ENCODE measurements at regions not wholly inside any gene's neighbourhood (a gene's known extent, or its start where the extent isn't known, plus 50 kb on each side); places are given as distances from the start of the nearest gene placed in this dataset.

DNA sequence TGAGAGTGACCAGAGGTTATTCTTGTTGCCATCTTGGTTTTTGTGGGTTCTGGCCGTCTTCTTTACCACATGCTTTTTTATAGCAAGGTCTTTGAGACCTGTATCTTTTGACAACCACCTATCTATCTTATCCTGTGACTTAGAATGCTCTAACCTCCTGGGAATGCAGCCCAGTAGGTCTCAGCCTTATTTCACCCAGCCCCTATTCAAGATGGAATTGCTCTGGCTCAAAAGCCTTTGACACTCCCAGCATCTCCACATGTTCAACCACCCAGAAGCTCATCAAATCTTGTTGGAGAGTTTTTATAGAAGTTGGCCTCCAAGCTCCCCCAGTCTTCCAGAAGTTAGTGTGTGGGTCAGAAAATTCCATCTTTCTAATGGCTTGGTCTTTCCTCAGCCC is 464.3 kb upstream of the NRP1 start:
- POLR2A ChIA-PET: no interaction called here
- Mint-ChIP-seq H3K9me3 (peaks cover 2% of the 10 kb centered on the region), H3K36me3 (no peaks in the 10 kb centered on the region)

GRCh38 chr10:33796680-33797079 is 462.2 kb upstream of the NRP1 start:
- no peaks in the 10 kb centered on the region for H3K36me3 Mint-ChIP-seq
- H3K4me1 Mint-ChIP-seq: peaks cover 9% of the 10 kb centered on the region
- no peak overlapping the region for H3K4me3 Mint-ChIP-seq
- ATAC-seq (ENCODE audit: low read depth): no peak
- no peaks in the 10 kb centered on the region for H3K9me3 Mint-ChIP-seq
- DNase-seq: no peak
- H3K27me3 Mint-ChIP-seq: peaks cover 1% of the 10 kb centered on the region
- no peak overlapping the region for H3K27ac Mint-ChIP-seq
- POLR2A ChIA-PET: no interaction called here

More for the DNA sequence above, 464.3 kb upstream of the NRP1 start:
- ATAC-seq (ENCODE audit: low read depth) (no peak), DNase-seq (no peak)
- peaks cover 9% of the 10 kb centered on the region for H3K4me1 Mint-ChIP-seq
- H3K4me3 Mint-ChIP-seq: no peak overlapping the region
- no peak overlapping the region for H3K27ac Mint-ChIP-seq
- peaks cover 1% of the 10 kb centered on the region for H3K27me3 Mint-ChIP-seq

DNA sequence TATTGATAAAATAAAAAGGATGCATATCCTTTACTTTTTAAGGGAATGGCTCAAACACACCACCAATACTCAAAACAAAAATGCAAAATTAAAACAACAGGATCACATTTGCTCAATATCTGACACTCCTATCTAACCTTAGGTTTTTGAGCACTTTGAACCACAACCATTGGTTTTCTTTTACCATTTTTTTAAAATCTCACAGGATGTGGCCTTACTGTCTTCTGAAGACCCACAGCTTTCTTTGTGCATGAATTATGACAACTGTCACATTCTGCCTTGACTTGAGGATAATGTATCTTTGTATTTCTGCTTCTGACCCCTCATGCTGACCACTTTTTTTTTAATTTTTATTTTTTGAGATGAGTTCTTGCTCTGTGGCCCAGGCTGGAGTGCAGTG is 461.1 kb upstream of the NRP1 start:
- H3K36me3 Mint-ChIP-seq: no peaks in the 10 kb centered on the region
- H3K27me3 Mint-ChIP-seq: peaks cover 1% of the 10 kb centered on the region
- no peaks in the 10 kb centered on the region for H3K9me3 Mint-ChIP-seq
- DNase-seq: no peak
- H3K27ac Mint-ChIP-seq: no peak overlapping the region
- no peak overlapping the region for H3K4me3 Mint-ChIP-seq
- H3K4me1 Mint-ChIP-seq: peaks cover 9% of the 10 kb centered on the region
- POLR2A ChIA-PET: no interaction called here
- peak; percentile 42 for ATAC-seq (ENCODE audit: low read depth)

DNA sequence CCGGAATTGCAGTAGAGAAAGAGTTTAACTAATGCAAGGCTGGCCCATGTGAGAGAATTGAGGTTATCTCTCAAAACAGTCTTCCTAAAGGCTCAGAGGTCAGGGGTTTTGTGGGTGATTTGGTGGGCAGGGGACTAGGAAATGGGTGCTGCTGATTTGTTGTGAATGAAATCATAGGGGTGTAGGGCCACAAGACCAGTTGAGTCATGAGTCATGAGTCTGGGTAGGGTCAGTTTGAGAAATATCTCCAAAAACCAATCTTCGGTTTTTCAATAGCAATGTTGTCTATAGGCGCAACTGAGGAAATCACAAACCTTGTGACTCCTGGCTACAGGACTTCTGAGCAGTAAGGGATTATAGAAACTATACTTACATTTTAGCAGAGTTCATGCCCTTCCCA is 460.0 kb upstream of the NRP1 start:
- Mint-ChIP-seq H3K4me1 (peaks cover 9% of the 10 kb centered on the region), H3K27me3 (peaks cover 1% of the 10 kb centered on the region), H3K27ac (no peak overlapping the region), H3K9me3 (no peaks in the 10 kb centered on the region), H3K4me3 (no peak overlapping the region), H3K36me3 (no peaks in the 10 kb centered on the region)
- ATAC-seq (ENCODE audit: low read depth) (no peak), DNase-seq (no peak)
- POLR2A ChIA-PET: no interaction called here

GRCh38 chr10:33793793-33794192 is 459.3 kb upstream of the NRP1 start:
- Mint-ChIP-seq H3K4me1 (peaks cover 9% of the 10 kb centered on the region), H3K36me3 (no peaks in the 10 kb centered on the region), H3K4me3 (no peak overlapping the region), H3K27me3 (peaks cover 1% of the 10 kb centered on the region), H3K9me3 (no peaks in the 10 kb centered on the region), H3K27ac (no peak overlapping the region)
- no peak for DNase-seq
- POLR2A ChIA-PET: no interaction called here
- ATAC-seq (ENCODE audit: low read depth): no peak

DNA sequence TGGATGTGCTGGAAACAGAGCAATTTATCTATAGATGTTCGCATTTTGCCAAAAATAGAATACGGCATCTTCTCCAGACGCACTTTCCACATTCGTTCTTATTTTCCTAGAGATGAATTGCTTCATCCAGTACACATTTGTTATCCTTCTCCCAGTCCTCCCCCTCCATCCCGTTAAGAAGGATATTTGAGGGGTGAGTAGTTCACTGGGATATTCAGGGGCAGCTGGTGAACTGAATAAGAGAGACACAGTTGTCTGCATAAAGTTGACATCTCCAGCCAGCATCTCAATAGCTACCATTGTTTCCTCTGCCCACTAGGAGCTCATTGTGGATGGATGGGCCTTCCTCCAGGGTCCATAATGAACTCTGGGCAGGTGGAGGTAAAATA is 456.8 kb upstream of the NRP1 start:
- POLR2A ChIA-PET: no interaction called here
- no peak overlapping the region for H3K4me3 Mint-ChIP-seq
- H3K4me1 Mint-ChIP-seq: peaks cover 9% of the 10 kb centered on the region
- ATAC-seq (ENCODE audit: low read depth) (no peak), DNase-seq (no peak)
- no peaks in the 10 kb centered on the region for H3K9me3 Mint-ChIP-seq
- H3K27ac Mint-ChIP-seq: no peak overlapping the region
- no peaks in the 10 kb centered on the region for H3K36me3 Mint-ChIP-seq
- no peaks in the 10 kb centered on the region for H3K27me3 Mint-ChIP-seq

DNA sequence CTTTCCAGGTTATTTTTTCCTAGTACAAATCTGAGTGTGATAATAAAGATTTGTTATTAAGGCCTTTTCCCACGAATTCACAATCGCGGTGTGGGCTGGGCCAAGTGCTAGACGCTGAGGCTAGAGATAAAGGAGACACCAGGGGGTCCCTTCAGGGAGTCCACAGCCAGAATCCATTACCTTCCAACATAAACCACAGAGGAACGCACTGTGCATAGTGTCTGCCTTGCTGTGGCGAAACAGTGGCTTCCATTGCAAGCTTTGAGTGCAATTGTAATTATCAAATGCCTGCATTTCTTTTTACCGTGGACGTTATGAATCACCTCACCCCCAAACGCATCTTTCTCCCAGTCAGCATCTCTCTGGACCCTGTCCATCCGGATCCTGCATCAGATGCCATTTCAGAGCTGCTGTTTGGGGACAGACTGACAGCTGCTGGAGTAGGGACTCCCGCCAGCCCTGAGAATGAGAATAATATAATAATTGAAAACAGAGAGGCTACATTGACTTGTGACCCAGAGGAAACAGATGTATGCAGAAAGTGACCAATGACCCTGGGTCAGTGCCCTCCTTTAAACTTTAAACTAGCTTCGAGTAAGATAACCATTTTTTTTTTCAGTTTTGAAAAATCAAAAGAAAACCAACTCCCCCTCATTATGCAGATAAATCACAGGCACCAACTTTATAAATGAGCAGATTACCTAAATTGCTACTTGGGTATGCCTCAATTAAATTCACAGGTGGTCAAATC is 456.2 kb upstream of the NRP1 start:
- ATAC-seq (ENCODE audit: low read depth) (no peak), DNase-seq (no peak)
- Mint-ChIP-seq H3K27me3 (no peaks in the 10 kb centered on the region), H3K4me1 (peaks cover 9% of the 10 kb centered on the region), H3K27ac (no peak overlapping the region), H3K9me3 (no peaks in the 10 kb centered on the region), H3K4me3 (no peak overlapping the region), H3K36me3 (no peaks in the 10 kb centered on the region)
- POLR2A ChIA-PET: no interaction called here

GRCh38 chr10:33783557-33783956 is 449.1 kb upstream of the NRP1 start:
- Mint-ChIP-seq H3K27ac (no peak overlapping the region), H3K4me3 (no peak overlapping the region), H3K27me3 (no peaks in the 10 kb centered on the region), H3K4me1 (no peaks in the 10 kb centered on the region), H3K36me3 (no peaks in the 10 kb centered on the region), H3K9me3 (no peaks in the 10 kb centered on the region)
- DNase-seq (no peak), ATAC-seq (ENCODE audit: low read depth) (no peak)
- POLR2A ChIA-PET: no interaction called here

DNA sequence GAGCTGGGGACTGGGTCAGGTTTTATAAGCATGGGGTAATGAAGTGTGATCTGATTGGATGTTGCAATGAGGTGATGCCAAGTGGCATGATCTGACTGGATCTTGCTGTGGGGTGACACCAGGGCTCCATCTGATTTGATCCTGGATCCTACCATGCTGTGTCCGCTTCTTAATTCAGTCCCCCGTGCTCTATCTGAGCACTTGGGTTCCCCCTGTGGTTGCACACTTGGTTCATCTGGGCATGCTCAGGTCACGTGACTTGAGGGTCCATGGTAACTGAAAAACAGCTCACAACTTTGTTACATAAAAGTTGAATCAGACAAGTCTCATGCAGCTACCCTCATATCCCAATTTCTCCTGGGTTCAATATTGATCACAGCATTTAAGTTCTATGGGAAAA is 448.6 kb upstream of the NRP1 start:
- no peak for ATAC-seq (ENCODE audit: low read depth)
- no peaks in the 10 kb centered on the region for H3K4me1 Mint-ChIP-seq
- no peak overlapping the region for H3K4me3 Mint-ChIP-seq
- H3K27ac Mint-ChIP-seq: no peak overlapping the region
- no peaks in the 10 kb centered on the region for H3K27me3 Mint-ChIP-seq
- DNase-seq: no peak
- POLR2A ChIA-PET: no interaction called here
- H3K36me3 Mint-ChIP-seq: no peaks in the 10 kb centered on the region
- H3K9me3 Mint-ChIP-seq: no peaks in the 10 kb centered on the region

- ATAC-seq (ENCODE audit: low read depth) (no peak), DNase-seq (no peak)
Measured at GRCh38 chr10:33781606-33782395, 447.3 kb upstream of the NRP1 start.

DNA sequence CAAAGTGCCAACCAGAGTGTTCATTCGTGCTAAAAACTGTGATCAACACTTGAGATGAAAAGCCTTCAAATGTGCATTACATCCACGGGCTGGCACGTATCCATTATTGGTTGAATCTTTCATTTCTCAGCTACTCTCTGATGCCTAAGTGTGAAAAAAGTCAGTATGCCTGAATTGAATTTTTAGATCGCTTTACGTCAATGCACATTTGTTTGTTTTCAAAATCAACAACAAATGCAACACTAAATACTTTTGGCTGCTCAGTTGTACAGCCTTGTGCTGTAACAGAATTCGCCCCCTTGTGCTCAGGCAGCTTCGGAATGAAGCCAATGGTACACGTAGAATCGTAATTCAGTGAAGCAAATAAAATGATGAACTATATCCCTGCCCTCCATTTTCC is 446.5 kb upstream of the NRP1 start:
- ATAC-seq (ENCODE audit: low read depth): no peak

More at GRCh38 chr10:33781606-33782395, 447.3 kb upstream of the NRP1 start:
- Mint-ChIP-seq H3K27ac (no peak overlapping the region), H3K9me3 (no peaks in the 10 kb centered on the region), H3K36me3 (no peaks in the 10 kb centered on the region), H3K4me1 (no peaks in the 10 kb centered on the region), H3K4me3 (no peak overlapping the region), H3K27me3 (no peaks in the 10 kb centered on the region)
- POLR2A ChIA-PET: no interaction called here

DNA sequence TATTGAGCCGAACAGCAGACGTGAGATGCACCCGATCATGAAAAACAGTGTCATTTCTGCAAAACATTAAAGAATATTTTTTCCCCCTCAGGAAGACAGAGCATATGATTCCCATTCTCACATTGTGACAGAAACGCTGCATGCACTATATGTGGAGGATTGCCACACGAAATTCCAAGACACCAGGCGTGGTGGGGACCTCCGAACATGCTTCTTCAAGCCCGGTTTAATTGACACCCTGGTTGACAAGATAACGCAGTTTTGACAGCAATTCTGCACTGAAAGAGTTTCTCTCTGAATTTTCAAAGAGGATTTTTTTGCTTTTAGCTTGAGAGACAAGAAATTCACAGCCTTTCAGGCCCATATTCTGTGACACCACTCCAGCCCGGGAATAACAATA is 442.8 kb upstream of the NRP1 start:
- H3K36me3 Mint-ChIP-seq: no peaks in the 10 kb centered on the region
- POLR2A ChIA-PET: no interaction called here
- peaks cover 2% of the 10 kb centered on the region for H3K4me1 Mint-ChIP-seq
- no peak overlapping the region for H3K27ac Mint-ChIP-seq
- no peak overlapping the region for H3K4me3 Mint-ChIP-seq
- ATAC-seq (ENCODE audit: low read depth): no peak
- H3K9me3 Mint-ChIP-seq: no peaks in the 10 kb centered on the region
- no peaks in the 10 kb centered on the region for H3K27me3 Mint-ChIP-seq
- DNase-seq: no peak

More for the DNA sequence above, 446.5 kb upstream of the NRP1 start:
- no peak overlapping the region for H3K27ac Mint-ChIP-seq
- H3K9me3 Mint-ChIP-seq: no peaks in the 10 kb centered on the region
- DNase-seq: no peak
- no peaks in the 10 kb centered on the region for H3K27me3 Mint-ChIP-seq
- POLR2A ChIA-PET: no interaction called here
- H3K36me3 Mint-ChIP-seq: no peaks in the 10 kb centered on the region
- H3K4me1 Mint-ChIP-seq: no peaks in the 10 kb centered on the region
- no peak overlapping the region for H3K4me3 Mint-ChIP-seq

GRCh38 chr10:33776419-33777070 is 442.1 kb upstream of the NRP1 start:
- DNase-seq (no peak), ATAC-seq (ENCODE audit: low read depth) (no peak)
- POLR2A ChIA-PET: no interaction called here
- peaks cover 2% of the 10 kb centered on the region for H3K4me1 Mint-ChIP-seq
- H3K27me3 Mint-ChIP-seq: no peaks in the 10 kb centered on the region
- H3K9me3 Mint-ChIP-seq: no peaks in the 10 kb centered on the region
- H3K4me3 Mint-ChIP-seq: no peak overlapping the region
- no peaks in the 10 kb centered on the region for H3K36me3 Mint-ChIP-seq
- no peak overlapping the region for H3K27ac Mint-ChIP-seq

GRCh38 chr10:33774857-33775256 is 440.4 kb upstream of the NRP1 start:
- H3K4me3 Mint-ChIP-seq: no peak overlapping the region
- H3K9me3 Mint-ChIP-seq: no peaks in the 10 kb centered on the region
- DNase-seq (no peak), ATAC-seq (ENCODE audit: low read depth) (no peak)
- no peaks in the 10 kb centered on the region for H3K36me3 Mint-ChIP-seq
- POLR2A ChIA-PET: no interaction called here
- H3K4me1 Mint-ChIP-seq: peaks cover 2% of the 10 kb centered on the region
- no peak overlapping the region for H3K27ac Mint-ChIP-seq
- no peaks in the 10 kb centered on the region for H3K27me3 Mint-ChIP-seq

All from activated naive CD8-positive, alpha-beta T cell treated with anti-CD3 and anti-CD28 coated beads, Interleukin-2, amount 10 ng/mL, durations not matched to agents 7 days and 5 days (primary cell).